B cell (primary cell): ENCODE measurements at regions not wholly inside any gene's neighbourhood (a gene's known extent, or its start where the extent isn't known, plus 50 kb on each side); places are given as distances from the start of the nearest gene placed in this dataset.

Source experiments
- ATAC-seq: fragments of 200-7000 bp; cut with Tn5 transposase; one replicate; pipeline ENCODE4 v1.10.0; 2021; ENCODE audit warnings: low read depth, mild to moderate bottlenecking, moderate number of reproducible peaks, moderate library complexity
- CTCF ChIA-PET: fragments of 350-600 bp; sonication (Branson Sonifier 250); formaldehyde crosslinking; loops from one replicate; lab custom pipeline; 2021; ENCODE audit warnings: antibody characterized with exemption, inconsistent platforms; lab: Charles Lee
- POLR2A ChIA-PET: fragments of 350-600 bp; sonication (Branson Sonifier 250); formaldehyde crosslinking; loops from one replicate; lab custom pipeline; 2021; ENCODE audit warnings: antibody characterized with exemption; lab: Charles Lee
- DNase-seq: peaks from one replicate; pipeline ENCODE4 v3.0.0; 2013
- H2AFZ ChIP-seq: 2 replicates; pipeline ENCODE4 v1.6.1; 2012; ENCODE audit warnings: mild to moderate bottlenecking, low read depth, low read length; ENCODE audit not compliant: insufficient read depth, poor library complexity, severe bottlenecking
- H3K27ac ChIP-seq, 2 donors: 1 replicate in 1 of 2; 2 replicates in 1 of 2; pipeline ENCODE4 v1.5.1; 2012 to 2013; ENCODE audit warnings: low read length in 2 of 2, mild to moderate bottlenecking in 2 of 2, moderate library complexity in 1 of 2
- H3K27me3 ChIP-seq, 4 experiments: fragments of 200-600 bp in 1 of 4; sonication (generic) in 1 of 4; replicated peaks in 1 of 4; 1 replicate in 2 of 4; 2 replicates in 2 of 4; pipeline versions ENCODE4 v1.6.1 to v1.7.0; 2013 to 2016; ENCODE audit warnings: low read length in 3 of 4, mild to moderate bottlenecking in 2 of 4, mixed read lengths in 1 of 4, moderate library complexity in 1 of 4; ENCODE audit not compliant: insufficient read depth in 4 of 4, control insufficient read depth in 3 of 4; ENCODE audit errors: control extremely low read depth in 1 of 4
- H3K36me3 ChIP-seq, 2 experiments: replicated peaks in 1 of 2; 1 replicate in 1 of 2; 2 replicates in 1 of 2; pipeline versions ENCODE4 v1.6.1 to v1.7.1; 2013; ENCODE audit warnings: low read length in 1 of 2; ENCODE audit not compliant: insufficient read depth in 2 of 2, control insufficient read depth in 1 of 2; ENCODE audit errors: control extremely low read depth in 1 of 2, extremely low read depth in 1 of 2
- H3K4me1 ChIP-seq, 2 donors: fragments of 200-600 bp in 1 of 2; sonication (generic) in 1 of 2; 1 replicate in 1 of 2; 2 replicates in 1 of 2; pipeline versions ENCODE4 v1.5.1 to v1.6.1; 2013 to 2017; ENCODE audit warnings: low read length in 2 of 2; ENCODE audit not compliant: control insufficient read depth in 2 of 2, insufficient read depth in 2 of 2
- H3K4me2 ChIP-seq: replicated peaks from 2 replicates; pipeline ENCODE3; 2012; ENCODE audit warnings: mild to moderate bottlenecking, low read depth, low read length; ENCODE audit not compliant: poor library complexity, severe bottlenecking
- H3K4me3 ChIP-seq, 5 experiments: fragments of 200-600 bp in 1 of 5; sonication (generic) in 1 of 5; 1 replicate in 3 of 5; 2 replicates in 2 of 5; pipeline versions ENCODE4 v1.5.1 to v1.7.0; 2011 to 2016; ENCODE audit warnings: low read length in 4 of 5, mild to moderate bottlenecking in 4 of 5, low read depth in 2 of 5, control low read depth in 1 of 5, moderate library complexity in 1 of 5; ENCODE audit not compliant: insufficient read depth in 1 of 5; ENCODE audit errors: control extremely low read depth in 1 of 5, extremely low read depth in 1 of 5
- H3K79me2 ChIP-seq: fragments of 200-600 bp; sonication (generic); one replicate; pipeline ENCODE4 v1.6.0; 2016; ENCODE audit warnings: low read length; ENCODE audit not compliant: control insufficient read depth, insufficient read depth
- H3K9ac ChIP-seq: fragments of 200-600 bp; sonication (generic); 2 replicates; pipeline ENCODE4 v1.6.1; 2017; ENCODE audit warnings: mild to moderate bottlenecking, low read length, moderate library complexity
- H3K9me3 ChIP-seq, 3 donors: one replicate each; pipeline versions ENCODE4 v1.6.1 to v1.7.1; 2013; ENCODE audit warnings: low read length in 2 of 3; ENCODE audit not compliant: control insufficient read depth in 2 of 3, insufficient read depth in 1 of 3; ENCODE audit errors: control extremely low read depth in 1 of 3
- H4K20me1 ChIP-seq: 2 replicates; pipeline ENCODE4 v1.6.0; 2012; ENCODE audit warnings: mild to moderate bottlenecking, low read length; ENCODE audit not compliant: insufficient read depth, control insufficient read depth, poor library complexity, severe bottlenecking
- H3K27ac Mint-ChIP-seq: one replicate; pipeline ENCODE4 v1.8.0; 2021; ENCODE audit warnings: mixed read lengths
- H3K27me3 Mint-ChIP-seq: one replicate; pipeline ENCODE4 v1.8.0; 2021; ENCODE audit warnings: mixed read lengths
- H3K4me1 Mint-ChIP-seq: one replicate; pipeline ENCODE4 v1.8.0; 2021; ENCODE audit warnings: mixed read lengths
- H3K4me3 Mint-ChIP-seq: one replicate; pipeline ENCODE4 v1.8.0; 2021; ENCODE audit warnings: mixed read lengths
- H3K9me3 Mint-ChIP-seq: one replicate; pipeline ENCODE4 v1.8.0; 2022; ENCODE audit warnings: mixed read lengths; ENCODE audit not compliant: insufficient read depth
- CTCF ChIP-seq: fragments of 200-600 bp; IDR thresholded peaks from one replicate; pipeline ENCODE4 v1.8.0; 2022; ENCODE audit warnings: antibody characterized with exemption, mild to moderate bottlenecking
- EZH2 ChIP-seq: IDR thresholded peaks from 2 replicates; pipeline ENCODE4 v1.6.1; 2012; ENCODE audit warnings: borderline replicate concordance, low read depth, mild to moderate bottlenecking, moderate library complexity, low read length; ENCODE audit not compliant: insufficient read depth, poor library complexity, severe bottlenecking
- WGBS: methylation state at CpG from one replicate; pipeline ENCODE4 v1.1.5; 2013; ENCODE audit warnings: missing lambda C conversion rate; ENCODE audit not compliant: insufficient coverage; 5-methylcytosine and 5-hydroxymethylcytosine counted together
- intact Hi-C: fragments of 100-400 bp; cut with micrococcal nuclease; formaldehyde crosslinking; loops from one replicate; pipeline ENCODE4 v1.10.0; 2022

GRCh38 chr4:71132486-71132885, 139.0 kb downstream of the DCK start:
- Histone ChIP-seq H3K4me1 (no peaks in the 10 kb centered on the region), H3K27ac (no peak overlapping the region), H4K20me1 (no peaks in the 10 kb centered on the region), H3K9ac (no peak overlapping the region), H3K79me2 (no peaks in the 10 kb centered on the region), H3K4me3 (no peak overlapping the region), H2AFZ (no peak overlapping the region), H3K4me2 (no peak overlapping the region), H3K9me3 (no peaks in the 10 kb centered on the region), H3K27me3 (no peaks in the 10 kb centered on the region), H3K36me3 (no peaks in the 10 kb centered on the region)
- Mint-ChIP-seq H3K27ac (no peak overlapping the region), H3K4me1 (no peaks in the 10 kb centered on the region), H3K27me3 (peaks cover 17% of the 10 kb centered on the region), H3K9me3 (no peaks in the 10 kb centered on the region), H3K4me3 (no peak overlapping the region)
- TF ChIP-seq EZH2 (no peak), CTCF (no peak)
- DNase-seq = no peak
- CTCF ChIA-PET = no interaction called here
- ATAC-seq = no peak
- intact Hi-C loops = no loop called here
- POLR2A ChIA-PET = no interaction called here

GRCh38 chr4:71133491-71133890, 140.0 kb downstream of the DCK start:
- no peak overlapping the region for H3K27ac ChIP-seq
- ChIA-PET POLR2A (no interaction called here), CTCF (interaction anchor here (0.6 kb wide), 1 partner anchor 1080 kb away, joined by 3 read pairs; no protein-coding TSS in a partner anchor)
- no peaks in the 10 kb centered on the region for H4K20me1 ChIP-seq
- no peak for TF ChIP-seq CTCF
- TF ChIP-seq EZH2 = no peak
- Mint-ChIP-seq H3K9me3 (no peaks in the 10 kb centered on the region), H3K27me3 (peaks cover 13% of the 10 kb centered on the region), H3K4me3 (no peak overlapping the region), H3K27ac (no peak overlapping the region), H3K4me1 (no peaks in the 10 kb centered on the region)
- ATAC-seq (no peak), DNase-seq (no peak)
- no peaks in the 10 kb centered on the region for H3K9me3 ChIP-seq
- no peaks in the 10 kb centered on the region for H3K79me2 ChIP-seq
- H3K4me3 ChIP-seq = no peak overlapping the region
- H3K4me2 ChIP-seq = no peak overlapping the region
- no peak overlapping the region for H2AFZ ChIP-seq
- no peaks in the 10 kb centered on the region for H3K4me1 ChIP-seq
- H3K36me3 ChIP-seq = no peaks in the 10 kb centered on the region
- H3K27me3 ChIP-seq = no peaks in the 10 kb centered on the region
- WGBS = 94% methylated on average over 4 of the region's 6 CpGs
- no peak overlapping the region for H3K9ac ChIP-seq
- intact Hi-C loops = no loop called here
